GM12891 (cell line): ENCODE measurements at regions not wholly inside any gene's neighbourhood (a gene's known extent, or its start where the extent isn't known, plus 50 kb on each side); places are given as distances from the start of the nearest gene placed in this dataset.

ENCODE experiments used
- DNase-seq: peaks from one replicate; pipeline ENCODE4 v3.0.0; 2011; ENCODE audit warnings: low spot score; ENCODE audit not compliant: insufficient read length
- FAIRE-seq: peaks from 2 replicates; lab custom pipeline; 2011; peaks lifted over from hg19 to GRCh38; lab: Jason Lieb, UNC
- PAX5 ChIP-seq: IDR thresholded peaks from 2 replicates; pipeline ENCODE4 v1.6.1; 2011; ENCODE audit warnings: low read length, moderate library complexity, mild to moderate bottlenecking; ENCODE audit not compliant: insufficient read depth, severe bottlenecking
- POLR2A ChIP-seq: IDR thresholded peaks from 2 replicates; pipeline ENCODE4 v1.6.1; 2011; ENCODE audit warnings: low read depth, low read length, control low read depth
- POLR2AphosphoS5 ChIP-seq: IDR thresholded peaks from 2 replicates; pipeline ENCODE4 v1.6.1; 2011; ENCODE audit warnings: low read depth, low read length, control low read depth
- POU2F2 ChIP-seq: IDR thresholded peaks from 2 replicates; pipeline ENCODE4 v1.6.1; 2011; ENCODE audit warnings: low read depth, mild to moderate bottlenecking, control low read depth, low read length, moderate library complexity
- SPI1 ChIP-seq: IDR thresholded peaks from 2 replicates; pipeline ENCODE4 v1.6.1; 2011; ENCODE audit warnings: low read depth, low read length, control low read depth
- TAF1 ChIP-seq: IDR thresholded peaks from 2 replicates; pipeline ENCODE4 v1.6.1; 2011; ENCODE audit warnings: low read depth, low read length, control low read depth

- peak; percentile 4 for DNase-seq
- TF ChIP-seq PAX5: no peak
- no peak for TF ChIP-seq TAF1
- no peak for TF ChIP-seq POLR2A
- no peak for TF ChIP-seq POU2F2
- TF ChIP-seq SPI1: no peak
- TF ChIP-seq POLR2AphosphoS5: no peak
- peak; percentile 84 for FAIRE-seq
Observed at GRCh38 chr6:131519670-131520436, 53.2 kb upstream of the ARG1 start.
